ENCODE measurements at regions not wholly inside any gene's neighbourhood (a gene's known extent, or its start where the extent isn't known, plus 50 kb on each side); places are given as distances from the start of the nearest gene placed in this dataset.
"Not testable (repeated sequence)": the region's sequence is repeated elsewhere in the genome, so short reads cannot be mapped to it uniquely, and the experiment has no call there.

DNA sequence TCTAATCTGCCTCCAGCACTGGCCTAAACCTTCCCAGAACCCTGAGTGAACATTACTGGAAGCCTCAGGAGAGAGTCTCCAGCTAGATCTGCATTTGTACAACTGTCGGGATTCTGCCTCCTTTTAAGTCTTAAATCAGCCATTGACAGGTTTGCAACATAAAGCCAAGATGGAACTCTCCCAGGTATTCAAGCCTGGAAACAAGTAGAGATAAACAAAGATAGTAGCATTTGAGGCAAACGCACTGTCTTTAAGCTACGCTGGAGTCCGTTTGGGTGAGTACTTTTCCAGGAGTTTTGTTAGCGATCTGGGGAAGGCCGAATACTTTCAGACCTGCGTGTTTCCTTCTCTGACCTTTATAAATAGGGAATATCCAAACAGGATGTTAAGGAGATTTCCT lies 317.2 kb upstream of the FZD8 start:
- TF ChIP-seq, protein P1, sequence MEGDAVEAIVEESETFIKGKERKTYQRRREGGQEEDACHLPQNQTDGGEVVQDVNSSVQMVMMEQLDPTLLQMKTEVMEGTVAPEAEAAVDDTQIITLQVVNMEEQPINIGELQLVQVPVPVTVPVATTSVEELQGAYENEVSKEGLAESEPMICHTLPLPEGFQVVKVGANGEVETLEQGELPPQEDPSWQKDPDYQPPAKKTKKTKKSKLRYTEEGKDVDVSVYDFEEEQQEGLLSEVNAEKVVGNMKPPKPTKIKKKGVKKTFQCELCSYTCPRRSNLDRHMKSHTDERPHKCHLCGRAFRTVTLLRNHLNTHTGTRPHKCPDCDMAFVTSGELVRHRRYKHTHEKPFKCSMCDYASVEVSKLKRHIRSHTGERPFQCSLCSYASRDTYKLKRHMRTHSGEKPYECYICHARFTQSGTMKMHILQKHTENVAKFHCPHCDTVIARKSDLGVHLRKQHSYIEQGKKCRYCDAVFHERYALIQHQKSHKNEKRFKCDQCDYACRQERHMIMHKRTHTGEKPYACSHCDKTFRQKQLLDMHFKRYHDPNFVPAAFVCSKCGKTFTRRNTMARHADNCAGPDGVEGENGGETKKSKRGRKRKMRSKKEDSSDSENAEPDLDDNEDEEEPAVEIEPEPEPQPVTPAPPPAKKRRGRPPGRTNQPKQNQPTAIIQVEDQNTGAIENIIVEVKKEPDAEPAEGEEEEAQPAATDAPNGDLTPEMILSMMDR (IDR thresholded peaks at IDR 0.05; ENCODE audit: insufficient read depth, low read length, poor library complexity, severe bottlenecking): no peak

DNA sequence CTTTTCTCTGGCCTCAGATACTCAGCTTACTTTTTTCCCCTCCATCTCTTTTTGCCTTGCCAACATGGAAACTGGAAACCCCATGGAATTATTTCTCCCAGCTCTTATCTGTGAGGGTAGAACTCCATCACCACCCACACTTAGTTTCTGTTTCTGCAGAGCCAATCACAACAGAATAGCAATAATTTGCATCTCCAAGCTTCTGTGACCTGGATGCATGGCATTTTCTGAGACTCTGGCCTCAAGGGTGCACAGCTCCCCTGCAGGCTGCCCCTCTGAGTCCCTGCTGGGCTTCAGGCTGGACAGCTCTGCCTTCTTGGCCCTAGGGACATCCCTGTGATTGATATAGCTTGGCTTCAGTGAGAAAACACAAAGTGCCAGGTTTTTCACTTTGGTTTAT lies 316.5 kb upstream of the FZD8 start:
- H3K36me3 ChIP-seq (ENCODE audit: control insufficient read depth, insufficient read depth, low read length); H3K4me3 ChIP-seq (replicated peaks; ENCODE audit: low read depth, low read length); DNase-seq (ENCODE audit: extremely low read depth, insufficient read length); H3K27me3 ChIP-seq (replicated peaks; ENCODE audit: control insufficient read depth, insufficient read depth, low read length): not testable (repeated sequence)

More for the DNA sequence above, 317.2 kb upstream of the FZD8 start:
- Histone ChIP-seq H3K27me3 (replicated peaks; ENCODE audit: control insufficient read depth, insufficient read depth, low read length) (no peaks in the 10 kb centered on the region), H3K4me3 (replicated peaks; ENCODE audit: low read depth, low read length) (no peak overlapping the region), H3K36me3 (ENCODE audit: control insufficient read depth, insufficient read depth, low read length) (no peaks in the 10 kb centered on the region)
- no peak for DNase-seq (ENCODE audit: extremely low read depth, insufficient read length)

DNA sequence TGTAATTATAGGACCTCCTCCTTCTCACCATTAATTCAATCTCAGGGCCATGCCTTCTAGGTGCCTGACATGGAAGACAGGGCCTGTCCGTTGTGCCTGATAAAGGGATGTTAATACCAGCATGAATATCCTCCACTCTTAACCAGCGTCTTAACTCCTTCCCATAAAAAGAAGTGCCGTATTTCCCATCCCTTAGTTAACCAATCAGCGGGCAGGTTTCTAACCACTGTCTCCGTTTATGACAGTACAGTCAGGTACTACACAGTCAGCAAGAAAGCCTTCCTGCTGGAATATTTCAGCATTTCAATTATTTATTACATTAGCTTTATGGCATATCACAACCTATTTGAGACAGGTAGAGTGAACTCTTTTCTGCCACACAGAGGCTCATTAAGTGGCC lies 308.6 kb upstream of the FZD8 start:
- no peaks in the 10 kb centered on the region for H3K27me3 ChIP-seq (replicated peaks; ENCODE audit: control insufficient read depth, insufficient read depth, low read length)
- no peak for DNase-seq (ENCODE audit: extremely low read depth, insufficient read length)
- H3K36me3 ChIP-seq (ENCODE audit: control insufficient read depth, insufficient read depth, low read length): no peaks in the 10 kb centered on the region
- TF ChIP-seq, protein P1 (IDR thresholded peaks at IDR 0.05; ENCODE audit: insufficient read depth, low read length, poor library complexity, severe bottlenecking): no peak
- H3K4me3 ChIP-seq (replicated peaks; ENCODE audit: low read depth, low read length): no peak overlapping the region

DNA sequence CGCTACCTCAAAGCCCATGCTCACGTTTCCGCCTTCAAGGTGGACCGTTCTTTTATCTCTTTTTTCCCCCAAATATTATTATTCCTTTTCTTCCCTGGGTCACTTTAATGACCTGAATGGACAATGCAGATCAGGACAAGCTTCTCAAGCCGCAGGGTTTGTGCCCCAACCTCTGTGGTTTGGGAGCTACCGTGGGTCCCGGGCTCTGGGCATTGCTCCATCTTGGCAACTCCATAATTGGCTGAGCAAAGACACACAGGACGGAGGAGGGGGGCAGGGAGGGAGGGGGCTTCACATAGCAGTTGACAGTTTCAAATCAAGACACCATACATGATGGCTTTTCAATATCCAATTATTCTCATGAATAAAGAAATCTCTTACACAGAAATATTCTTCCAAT lies 308.1 kb upstream of the FZD8 start:
- DNase-seq (ENCODE audit: extremely low read depth, insufficient read length): no peak
- Histone ChIP-seq H3K27me3 (replicated peaks; ENCODE audit: control insufficient read depth, insufficient read depth, low read length) (no peaks in the 10 kb centered on the region), H3K36me3 (ENCODE audit: control insufficient read depth, insufficient read depth, low read length) (no peaks in the 10 kb centered on the region), H3K4me3 (replicated peaks; ENCODE audit: low read depth, low read length) (no peak overlapping the region)
- TF ChIP-seq, protein P1 (IDR thresholded peaks at IDR 0.05; ENCODE audit: insufficient read depth, low read length, poor library complexity, severe bottlenecking): no peak

DNA sequence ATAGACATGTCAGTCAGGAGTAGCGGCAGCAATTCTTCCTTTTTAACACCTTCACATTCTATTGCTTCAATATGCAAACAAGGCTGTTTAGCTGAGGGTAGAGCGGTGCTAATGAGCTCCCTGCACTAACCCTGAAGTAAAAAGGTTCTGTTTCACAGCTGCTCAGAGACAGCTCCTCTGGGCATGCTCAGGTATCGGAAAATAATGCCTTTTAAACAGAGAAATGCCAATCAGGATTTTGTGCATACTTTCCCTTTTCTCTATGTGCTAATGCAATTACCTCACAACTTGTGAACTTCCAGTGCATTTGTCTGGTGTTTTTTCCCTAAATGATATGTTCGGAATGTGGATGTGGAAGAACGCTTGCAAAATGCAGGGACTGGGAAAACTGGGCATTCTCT lies 307.7 kb upstream of the FZD8 start:
- DNase-seq (ENCODE audit: extremely low read depth, insufficient read length): no peak
- TF ChIP-seq, protein P1 (IDR thresholded peaks at IDR 0.05; ENCODE audit: insufficient read depth, low read length, poor library complexity, severe bottlenecking): no peak

DNA sequence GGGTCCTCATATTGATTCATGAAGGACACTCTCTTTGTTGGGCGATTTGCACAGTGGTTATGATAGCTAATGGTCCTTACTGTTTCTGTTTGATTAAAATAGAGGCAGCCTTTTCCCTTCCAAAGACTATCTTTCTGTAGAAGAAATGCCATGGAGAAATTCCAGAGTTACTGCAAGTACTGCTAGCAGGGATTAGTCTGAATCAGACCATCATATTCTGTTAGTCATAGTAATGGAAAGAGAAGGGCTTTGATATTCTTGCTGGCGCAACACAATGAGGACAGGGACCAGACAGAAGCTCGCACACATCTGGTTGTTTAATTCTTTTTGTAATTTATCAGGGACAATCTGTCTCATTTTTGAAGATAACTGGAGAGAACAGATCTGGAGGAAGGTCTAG lies 304.5 kb upstream of the FZD8 start:
- no peak for DNase-seq (ENCODE audit: extremely low read depth, insufficient read length)
- Histone ChIP-seq H3K27me3 (replicated peaks; ENCODE audit: control insufficient read depth, insufficient read depth, low read length) (no peaks in the 10 kb centered on the region), H3K36me3 (ENCODE audit: control insufficient read depth, insufficient read depth, low read length) (no peaks in the 10 kb centered on the region), H3K4me3 (replicated peaks; ENCODE audit: low read depth, low read length) (no peak overlapping the region)
- TF ChIP-seq, protein P1 (IDR thresholded peaks at IDR 0.05; ENCODE audit: insufficient read depth, low read length, poor library complexity, severe bottlenecking): no peak

More for the DNA sequence above, 307.7 kb upstream of the FZD8 start:
- Histone ChIP-seq H3K27me3 (replicated peaks; ENCODE audit: control insufficient read depth, insufficient read depth, low read length) (no peaks in the 10 kb centered on the region), H3K4me3 (replicated peaks; ENCODE audit: low read depth, low read length) (no peak overlapping the region), H3K36me3 (ENCODE audit: control insufficient read depth, insufficient read depth, low read length) (no peaks in the 10 kb centered on the region)
